Stomach (tissue), 8 donors: ENCODE measurements at regions not wholly inside any gene's neighbourhood (a gene's known extent, or its start where the extent isn't known, plus 50 kb on each side); places are given as distances from the start of the nearest gene placed in this dataset.

Source experiments
- DNase-seq, 2 donors: peaks; one replicate each; pipeline versions ENCODE4 v3.0.0 to v3.0.0-alpha.2; 2013 to 2019
- H3K27ac ChIP-seq, 5 donors: fragments of 200-600 bp in 4 of 5; sonication (generic) in 4 of 5; one replicate each; pipeline ENCODE4 v1.5.1; 2013 to 2019; ENCODE audit warnings: mild to moderate bottlenecking in 1 of 5, moderate library complexity in 1 of 5
- H3K27me3 ChIP-seq, 3 donors: fragments of 200-600 bp; sonication (generic); one replicate each; pipeline ENCODE4 v1.5.1; 2017 to 2019; ENCODE audit warnings: mixed run types in 1 of 3
- H3K36me3 ChIP-seq, 4 donors: fragments of 200-600 bp; sonication (generic); 1 replicate in 3 of 4; 2 replicates in 1 of 4; pipeline ENCODE4 v1.5.1; 2016 to 2019
- H3K4me1 ChIP-seq, 4 donors: fragments of 200-600 bp; sonication (generic); one replicate each; pipeline ENCODE4 v1.5.1; 2016 to 2019
- H3K4me3 ChIP-seq, 4 donors: fragments of 200-600 bp; sonication (generic) in 3 of 4; one replicate each; pipeline ENCODE4 v1.5.1; 2016 to 2019; ENCODE audit warnings: mild to moderate bottlenecking in 1 of 4
- H3K9me3 ChIP-seq, 4 donors: fragments of 200-600 bp; sonication (generic); one replicate each; pipeline ENCODE4 v1.5.1; 2016 to 2019
- EP300 ChIP-seq: sonication (generic); formaldehyde crosslinking; IDR thresholded peaks from one replicate; pipeline ENCODE4 v1.6.1; 2017; ENCODE audit warnings: antibody characterized with exemption
- POLR2A ChIP-seq, 4 donors: fragments of 450-650 bp; IDR thresholded peaks; one replicate each; pipeline ENCODE4 v1.6.1; 2016; ENCODE audit warnings: antibody characterized with exemption in 4 of 4, control low read depth in 2 of 4, mild to moderate bottlenecking in 1 of 4, moderate library complexity in 1 of 4
- POLR2AphosphoS5 ChIP-seq, 3 donors: sonication (generic); formaldehyde crosslinking; IDR thresholded peaks; one replicate each; pipeline ENCODE4 v1.6.1; 2016; ENCODE audit warnings: antibody characterized with exemption in 3 of 3
- WGBS, 5 donors: extraction: QIAGEN DNeasy Blood & Tissue Kit in 3 of 5; methylation state at CpG; one replicate each; pipeline versions ENCODE4 v1.1.5 to v1.1.7; 2013 to 2018; 5-methylcytosine and 5-hydroxymethylcytosine counted together
- intact Hi-C: fragments of 100-400 bp; cut with DNase I; formaldehyde crosslinking; loops from one replicate; pipeline ENCODE4 v1.15.1; 2023; ENCODE audit warnings: low total_unique reads
- TF ChIP-seq, protein P1 (sequence below), 7 experiments: fragments of 450-650 bp in 4 of 7; fragments of 200-600 bp in 3 of 7; sonication (generic) in 3 of 7; IDR thresholded peaks; one replicate each; pipeline ENCODE4 v1.5.1; 2016 to 2019; ENCODE audit warnings: antibody characterized with exemption in 7 of 7, control low read depth in 2 of 7, mild to moderate bottlenecking in 1 of 7
- donor health status: healthy with polysubstance abuse.
- donor health status: Bipolar disorder and iron deficiency.
- donor health status: healthy.

DNA sequence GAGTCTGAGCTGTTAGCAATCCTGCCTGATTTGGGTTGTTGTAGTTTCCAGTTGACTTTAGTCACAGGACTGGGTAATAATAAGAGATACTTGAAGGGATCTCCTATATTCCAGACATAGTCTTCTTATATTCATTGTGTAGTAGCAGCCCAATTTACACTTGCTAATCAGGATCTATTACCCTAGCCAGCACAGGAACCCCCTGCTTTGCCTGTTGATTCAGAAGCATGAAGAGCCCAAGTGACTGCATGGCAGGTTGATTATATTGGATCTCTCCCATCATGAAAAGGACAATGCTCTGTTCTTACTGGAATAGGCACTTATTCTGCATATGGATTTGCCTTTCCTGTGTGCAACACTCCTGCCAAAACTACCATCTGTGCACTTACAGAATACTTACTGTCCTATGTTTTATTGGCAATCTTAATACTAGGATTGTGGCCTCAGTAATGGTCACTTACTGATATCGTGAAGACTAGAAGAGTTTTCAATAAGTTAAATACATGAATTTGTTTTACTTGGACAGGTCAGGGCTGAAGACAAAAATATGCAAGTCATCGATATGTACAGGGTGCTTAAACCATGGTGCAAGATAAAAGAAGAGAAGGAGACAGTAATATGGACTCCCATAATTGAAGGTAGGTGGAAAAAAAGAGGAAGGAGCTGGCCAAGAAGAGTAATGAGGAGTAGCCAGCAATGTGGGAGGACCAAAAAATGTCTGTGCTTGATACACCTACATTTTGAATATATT lies 304.1 kb downstream of the MCTP2 start:
- H3K27me3 ChIP-seq: no peaks in the 10 kb centered on the region
- H3K36me3 ChIP-seq: no peaks in the 10 kb centered on the region
- H3K4me3 ChIP-seq: no peak overlapping the region
- H3K27ac ChIP-seq: no peak overlapping the region
- no peak for DNase-seq
- 65 to 92% (median 82%) methylated on average over 2 of the region's 2 CpGs for WGBS, 5 donors
- intact Hi-C loops: no loop called here
- TF ChIP-seq EP300: no peak
- TF ChIP-seq, protein P1, sequence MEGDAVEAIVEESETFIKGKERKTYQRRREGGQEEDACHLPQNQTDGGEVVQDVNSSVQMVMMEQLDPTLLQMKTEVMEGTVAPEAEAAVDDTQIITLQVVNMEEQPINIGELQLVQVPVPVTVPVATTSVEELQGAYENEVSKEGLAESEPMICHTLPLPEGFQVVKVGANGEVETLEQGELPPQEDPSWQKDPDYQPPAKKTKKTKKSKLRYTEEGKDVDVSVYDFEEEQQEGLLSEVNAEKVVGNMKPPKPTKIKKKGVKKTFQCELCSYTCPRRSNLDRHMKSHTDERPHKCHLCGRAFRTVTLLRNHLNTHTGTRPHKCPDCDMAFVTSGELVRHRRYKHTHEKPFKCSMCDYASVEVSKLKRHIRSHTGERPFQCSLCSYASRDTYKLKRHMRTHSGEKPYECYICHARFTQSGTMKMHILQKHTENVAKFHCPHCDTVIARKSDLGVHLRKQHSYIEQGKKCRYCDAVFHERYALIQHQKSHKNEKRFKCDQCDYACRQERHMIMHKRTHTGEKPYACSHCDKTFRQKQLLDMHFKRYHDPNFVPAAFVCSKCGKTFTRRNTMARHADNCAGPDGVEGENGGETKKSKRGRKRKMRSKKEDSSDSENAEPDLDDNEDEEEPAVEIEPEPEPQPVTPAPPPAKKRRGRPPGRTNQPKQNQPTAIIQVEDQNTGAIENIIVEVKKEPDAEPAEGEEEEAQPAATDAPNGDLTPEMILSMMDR (IDR thresholded peaks at IDR 0.05): no peak
- no peak for TF ChIP-seq POLR2AphosphoS5 (IDR thresholded peaks at IDR 0.05)
- TF ChIP-seq POLR2A (IDR thresholded peaks at IDR 0.05): no peak
- H3K4me1 ChIP-seq: no peaks in the 10 kb centered on the region
- no peaks in the 10 kb centered on the region for H3K9me3 ChIP-seq

DNA sequence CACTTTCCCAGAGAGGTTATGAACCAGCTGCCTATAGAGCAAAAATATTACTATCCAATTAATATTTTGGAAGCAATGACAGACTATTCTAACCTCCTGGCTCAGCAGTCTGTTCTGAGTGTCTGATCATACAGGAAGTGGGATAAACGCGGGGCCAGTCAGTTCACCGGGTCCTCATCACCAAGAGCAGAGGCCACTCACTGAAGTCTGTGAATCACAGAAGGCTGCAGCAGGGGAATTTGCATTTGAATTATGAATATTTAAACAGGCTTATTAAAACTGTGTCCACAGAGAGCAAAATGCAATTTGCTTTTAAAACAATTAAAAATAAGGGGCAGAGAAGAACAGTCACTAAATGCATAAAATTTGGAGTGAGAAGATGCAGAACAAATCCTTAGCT lies 305.2 kb downstream of the MCTP2 start:
- 42 to 66% (median 54%) methylated on average over 3 of the region's 3 CpGs for WGBS, 5 donors
- TF ChIP-seq POLR2A (IDR thresholded peaks at IDR 0.05): no peak
- no peak for TF ChIP-seq EP300
- TF ChIP-seq, protein P1 (IDR thresholded peaks at IDR 0.05): no peak
- no peak for TF ChIP-seq POLR2AphosphoS5 (IDR thresholded peaks at IDR 0.05)

DNA sequence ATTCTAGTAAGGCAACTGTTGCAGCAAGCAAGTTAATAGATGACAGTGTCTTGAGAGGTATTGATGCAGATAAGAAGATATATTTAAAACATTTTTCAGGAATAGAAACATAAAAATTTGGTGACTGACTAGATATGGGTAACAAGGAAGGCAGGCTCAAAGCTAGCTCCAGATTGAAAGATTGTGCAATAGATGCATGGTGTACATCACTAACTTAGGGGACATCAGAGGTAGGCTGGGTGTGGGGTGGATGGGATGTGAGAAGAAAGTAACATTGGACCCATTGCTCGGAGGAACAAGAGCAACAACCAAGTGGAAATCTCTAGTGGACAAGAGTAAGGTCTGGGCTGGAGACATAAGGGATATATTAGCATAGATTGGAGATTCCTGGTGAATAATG lies 306.9 kb downstream of the MCTP2 start:
- no peaks in the 10 kb centered on the region for H3K4me1 ChIP-seq
- DNase-seq: no peak
- no peak overlapping the region for H3K4me3 ChIP-seq
- intact Hi-C loops: no loop called here
- H3K9me3 ChIP-seq: no peaks in the 10 kb centered on the region
- WGBS, 5 donors: 0 to 40% (median 0%) methylated on average over 1 of the region's 1 CpG
- H3K36me3 ChIP-seq: no peaks in the 10 kb centered on the region
- TF ChIP-seq, protein P1 (IDR thresholded peaks at IDR 0.05): no peak
- TF ChIP-seq POLR2AphosphoS5 (IDR thresholded peaks at IDR 0.05): no peak
- no peak for TF ChIP-seq POLR2A (IDR thresholded peaks at IDR 0.05)
- no peak for TF ChIP-seq EP300
- no peak overlapping the region for H3K27ac ChIP-seq
- no peaks in the 10 kb centered on the region for H3K27me3 ChIP-seq

More for the DNA sequence above, 305.2 kb downstream of the MCTP2 start:
- Histone ChIP-seq H3K36me3 (no peaks in the 10 kb centered on the region), H3K4me1 (no peaks in the 10 kb centered on the region), H3K9me3 (no peaks in the 10 kb centered on the region), H3K27ac (no peak overlapping the region), H3K4me3 (no peak overlapping the region), H3K27me3 (no peaks in the 10 kb centered on the region)
- no peak for DNase-seq
- intact Hi-C loops: no loop called here

DNA sequence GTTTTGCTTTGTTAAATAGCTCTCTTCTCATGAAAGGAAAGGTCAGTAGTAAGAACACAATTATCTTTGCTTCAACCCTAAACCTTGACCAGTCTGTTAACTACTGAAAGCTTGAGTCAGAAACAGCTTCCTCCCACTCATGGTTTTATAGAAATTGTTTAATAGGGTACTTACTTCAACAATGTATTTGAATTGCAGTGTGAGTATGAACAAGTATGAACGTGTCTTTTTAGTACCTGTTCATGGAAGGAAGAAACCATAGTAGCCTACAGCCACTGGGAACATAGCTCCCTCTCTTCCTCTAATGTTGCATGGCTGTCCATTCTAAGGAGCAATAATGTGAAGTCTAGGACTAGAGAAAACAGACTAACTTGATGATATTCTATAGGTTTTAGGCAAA lies 311.0 kb downstream of the MCTP2 start:
- TF ChIP-seq, protein P1 (IDR thresholded peaks at IDR 0.05): no peak
- TF ChIP-seq POLR2A (IDR thresholded peaks at IDR 0.05) (no peak), POLR2AphosphoS5 (IDR thresholded peaks at IDR 0.05) (no peak), EP300 (no peak)
- intact Hi-C loops: no loop called here
- DNase-seq: no peak
- H3K27me3 ChIP-seq: no peaks in the 10 kb centered on the region
- H3K4me3 ChIP-seq: no peak overlapping the region
- no peaks in the 10 kb centered on the region for H3K36me3 ChIP-seq
- no peaks in the 10 kb centered on the region for H3K9me3 ChIP-seq
- H3K27ac ChIP-seq: no peak overlapping the region
- WGBS, 5 donors: 79 to 88% (median 81%) methylated on average over 1 of the region's 1 CpG
- no peaks in the 10 kb centered on the region for H3K4me1 ChIP-seq
